BJ (cell line): ENCODE measurements at regions not wholly inside any gene's neighbourhood (a gene's known extent, or its start where the extent isn't known, plus 50 kb on each side); places are given as distances from the start of the nearest gene placed in this dataset.

Experiments
- CTCF ChIA-PET: fragments of 350-600 bp; formaldehyde crosslinking; extraction: SDS; loops from one replicate; lab custom pipeline; 2021; ENCODE audit warnings: antibody characterized with exemption, inconsistent platforms; lab: Yijun Ruan, JAX
- POLR2A ChIA-PET: fragments of 300-600 bp; sonication (Branson Sonifier 250); formaldehyde crosslinking; extraction: SDS; loops from one replicate; lab custom pipeline; 2021; ENCODE audit warnings: antibody characterized with exemption; lab: Charles Lee
- DNase-seq: peaks from one replicate; pipeline ENCODE4 v3.0.0-alpha.2; 2011; ENCODE audit warnings: low read depth
- H3K27me3 ChIP-seq: 2 replicates; pipeline ENCODE4 v1.6.0; 2011; ENCODE audit warnings: low read length; ENCODE audit not compliant: control insufficient read depth, insufficient read depth
- H3K36me3 ChIP-seq: 2 replicates; pipeline ENCODE4 v1.5.1; 2011; ENCODE audit warnings: low read length; ENCODE audit not compliant: control insufficient read depth, insufficient read depth
- H3K4me3 ChIP-seq: 2 replicates; pipeline ENCODE4 v1.5.1; 2011; ENCODE audit warnings: low read depth, mild to moderate bottlenecking, control low read depth, low read length
- CTCF ChIP-seq: IDR thresholded peaks from 2 replicates; pipeline ENCODE4 v1.5.1; 2011; ENCODE audit warnings: low read depth, mild to moderate bottlenecking, control low read depth, inconsistent platforms, low read length, moderate library complexity; ENCODE audit not compliant: insufficient read depth

- ChIA-PET POLR2A (no interaction called here), CTCF (no interaction called here)
- no peak for DNase-seq
- no peak for TF ChIP-seq CTCF
- H3K4me3 ChIP-seq: no peak overlapping the region
- no peaks in the 10 kb centered on the region for H3K27me3 ChIP-seq
- no peaks in the 10 kb centered on the region for H3K36me3 ChIP-seq
These were observed 119.2 kb upstream of the CTNNB1 start for GRCh38 chr3:41080141-41080540.

GRCh38 chr3:41088882-41089281 is 110.4 kb upstream of the CTNNB1 start:
- Histone ChIP-seq H3K36me3 (no peaks in the 10 kb centered on the region), H3K4me3 (no peak overlapping the region), H3K27me3 (no peaks in the 10 kb centered on the region)
- DNase-seq: no peak
- no peak for TF ChIP-seq CTCF
- POLR2A ChIA-PET: no interaction called here
- CTCF ChIA-PET: no interaction called here

- Histone ChIP-seq H3K36me3 (no peaks in the 10 kb centered on the region), H3K4me3 (no peak overlapping the region), H3K27me3 (no peaks in the 10 kb centered on the region)
- DNase-seq: no peak
- POLR2A ChIA-PET: no interaction called here
- no peak for TF ChIP-seq CTCF
- CTCF ChIA-PET: no interaction called here
These were observed 109.7 kb upstream of the CTNNB1 start for GRCh38 chr3:41089566-41089965.

GRCh38 chr3:41092844-41093243 is 106.5 kb upstream of the CTNNB1 start:
- H3K4me3 ChIP-seq: no peak overlapping the region
- no peaks in the 10 kb centered on the region for H3K36me3 ChIP-seq
- no peak for TF ChIP-seq CTCF
- ChIA-PET POLR2A (no interaction called here), CTCF (no interaction called here)
- H3K27me3 ChIP-seq: no peaks in the 10 kb centered on the region
- no peak for DNase-seq

GRCh38 chr3:41093476-41093875 is 105.8 kb upstream of the CTNNB1 start:
- ChIA-PET POLR2A (no interaction called here), CTCF (no interaction called here)
- H3K27me3 ChIP-seq: no peaks in the 10 kb centered on the region
- H3K36me3 ChIP-seq: no peaks in the 10 kb centered on the region
- no peak for TF ChIP-seq CTCF
- DNase-seq: no peak
- H3K4me3 ChIP-seq: no peak overlapping the region

GRCh38 chr3:41094351-41094750 is 105.0 kb upstream of the CTNNB1 start:
- ChIA-PET POLR2A (no interaction called here), CTCF (no interaction called here)
- no peaks in the 10 kb centered on the region for H3K36me3 ChIP-seq
- no peak for TF ChIP-seq CTCF
- H3K4me3 ChIP-seq: no peak overlapping the region
- no peak for DNase-seq
- no peaks in the 10 kb centered on the region for H3K27me3 ChIP-seq
